ENCODE measurements at regions not wholly inside any gene's neighbourhood (a gene's known extent, or its start where the extent isn't known, plus 50 kb on each side); places are given as distances from the start of the nearest gene placed in this dataset.

DNA sequence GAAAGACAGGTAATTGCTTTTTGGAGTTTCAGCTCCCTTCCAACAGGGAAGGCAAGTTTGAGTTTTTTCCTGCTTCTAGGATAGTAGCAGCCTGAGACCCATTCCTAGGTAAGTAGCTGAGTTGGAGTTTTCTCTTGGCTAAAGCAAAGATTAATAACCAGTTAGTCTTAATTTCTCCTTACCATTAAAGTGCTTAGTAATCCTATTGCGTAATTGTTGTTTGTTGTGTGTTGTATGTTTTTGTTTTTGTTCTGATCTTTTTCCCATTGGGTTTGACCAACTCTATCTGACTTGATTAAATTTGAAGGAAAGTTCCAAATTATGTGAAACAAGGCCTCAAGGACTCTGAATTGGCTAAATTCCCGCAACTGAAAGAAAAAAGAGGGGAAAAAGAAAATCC is 83.5 kb downstream of the TBX22 start:
- no peak for DNase-seq

DNA sequence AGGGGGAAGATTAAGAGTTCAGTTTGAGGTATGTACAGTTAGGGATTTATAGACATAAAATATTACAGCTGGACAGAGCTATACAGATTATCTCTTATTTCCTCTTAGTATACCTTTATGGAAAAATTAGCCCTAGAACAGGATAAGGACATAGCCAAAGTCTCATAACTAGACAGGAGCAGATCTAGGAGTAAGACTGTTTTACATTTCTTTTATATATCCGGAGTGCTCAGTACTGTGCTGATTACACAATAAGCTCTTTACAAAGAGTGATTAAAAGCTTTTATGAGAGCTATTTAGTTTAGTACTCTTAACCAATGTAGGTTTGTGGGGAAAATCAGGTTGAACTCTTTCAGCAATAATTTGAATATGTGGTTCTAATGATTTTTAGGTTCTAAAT is 105.8 kb downstream of the TBX22 start:
- no peak for DNase-seq

DNA sequence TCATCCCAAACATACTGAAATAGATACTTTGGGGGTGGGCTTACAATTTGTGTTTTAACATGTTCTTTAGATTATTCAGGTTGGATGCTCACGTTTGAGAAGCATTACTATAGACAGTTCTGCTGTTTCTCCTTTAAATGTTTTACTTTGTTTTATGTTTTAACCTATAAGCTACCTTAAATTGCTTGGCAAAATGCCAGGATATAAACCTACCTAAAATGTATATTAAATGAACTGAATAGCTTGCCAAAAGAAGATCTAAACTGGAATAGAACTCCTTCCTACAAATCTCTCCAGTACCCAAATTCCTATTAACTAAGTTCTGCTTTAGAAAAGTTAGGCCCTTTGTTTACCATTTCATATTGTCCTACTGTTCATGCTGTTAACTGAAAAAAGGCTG is 124.4 kb downstream of the TBX22 start:
- no peak for DNase-seq

DNA sequence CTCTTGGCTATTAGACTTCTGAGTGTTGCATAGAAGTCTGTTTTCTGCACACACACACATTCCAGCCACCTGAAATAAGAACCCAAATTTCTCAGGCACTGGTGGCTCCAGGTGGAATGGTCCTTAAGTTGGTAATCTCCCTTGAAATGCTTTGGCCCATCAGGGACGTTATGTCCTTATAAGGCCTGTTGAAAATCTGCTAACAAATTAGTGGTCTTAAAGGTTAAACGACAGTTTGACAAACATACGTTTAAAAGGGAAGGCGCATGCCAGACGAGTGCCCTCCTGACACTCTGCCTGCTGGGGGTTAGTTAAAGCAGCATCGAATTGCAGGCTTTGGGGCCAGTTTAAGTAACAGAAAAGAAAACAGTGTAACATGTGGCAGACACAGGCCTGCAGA is 125.0 kb downstream of the TBX22 start:
- no peak for DNase-seq

DNA sequence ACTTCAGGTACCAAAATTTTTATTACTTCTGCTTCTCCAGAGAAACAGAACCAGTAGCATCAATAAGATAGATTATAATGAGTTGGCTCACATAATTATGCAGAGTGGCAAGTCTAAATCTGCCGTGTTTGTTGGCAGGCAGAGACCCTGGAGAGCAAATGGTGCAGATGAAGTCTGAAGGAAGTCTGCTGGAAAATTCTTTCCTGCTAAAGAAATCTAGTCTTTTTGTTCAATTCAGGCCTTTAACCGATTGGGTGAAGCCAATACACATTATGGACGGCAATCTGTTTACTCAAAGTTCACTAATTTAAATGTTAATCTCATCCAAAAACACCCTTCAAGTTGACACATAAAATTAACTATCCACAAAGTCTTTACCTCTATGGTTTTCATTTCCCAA is 156.0 kb downstream of the TBX22 start:
- DNase-seq, result no peak

DNA sequence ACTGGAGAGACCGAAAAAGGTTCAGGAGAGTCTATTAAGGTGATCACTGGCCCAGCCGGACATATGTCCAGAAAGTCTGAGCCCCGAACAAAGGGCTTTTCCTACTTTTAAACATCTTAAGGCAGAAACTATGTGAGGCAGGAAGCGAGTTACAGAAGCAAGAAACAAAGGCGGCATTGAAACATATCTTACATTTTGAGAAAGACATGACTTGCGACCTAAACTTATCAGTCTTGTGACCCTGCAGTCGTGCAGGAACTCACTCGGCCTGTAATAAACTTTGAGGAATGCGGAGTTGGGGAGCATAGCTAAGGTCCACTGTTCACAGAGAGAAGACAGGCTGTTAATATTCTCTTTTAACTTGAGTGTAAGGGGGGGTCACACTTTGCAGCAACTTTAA is 158.7 kb downstream of the TBX22 start:
- no peak for DNase-seq

DNA sequence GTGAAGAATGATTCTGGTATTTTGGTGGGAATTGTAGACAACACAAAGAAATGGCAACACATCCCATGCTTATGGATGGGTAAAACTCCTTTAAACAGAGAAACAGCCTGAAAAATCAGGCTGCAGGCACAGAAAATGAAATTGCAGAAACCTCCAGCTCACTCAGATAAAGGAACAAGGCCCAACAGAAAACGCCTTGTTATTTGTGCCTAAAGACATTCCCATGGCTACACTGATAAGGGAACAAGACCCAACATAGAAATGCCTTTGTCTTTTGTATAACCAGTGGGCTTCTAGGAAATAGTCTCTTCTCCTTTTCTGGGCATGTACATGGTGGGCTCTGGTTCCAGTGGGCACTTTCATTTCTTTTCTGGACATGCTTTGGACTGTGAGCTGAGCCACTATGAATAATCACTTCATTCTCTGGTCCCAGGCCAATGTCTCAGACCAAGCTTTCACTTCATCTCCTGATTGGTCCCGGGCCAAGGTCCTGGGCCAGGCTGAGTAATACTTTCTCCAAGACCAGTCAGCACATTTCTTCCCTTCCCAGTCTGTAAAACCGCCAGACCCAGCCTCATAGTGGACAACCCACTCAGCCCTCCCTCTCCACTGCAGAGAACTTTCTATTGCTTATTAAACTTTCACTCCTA is 160.5 kb downstream of the TBX22 start:
- no peak for DNase-seq

DNA sequence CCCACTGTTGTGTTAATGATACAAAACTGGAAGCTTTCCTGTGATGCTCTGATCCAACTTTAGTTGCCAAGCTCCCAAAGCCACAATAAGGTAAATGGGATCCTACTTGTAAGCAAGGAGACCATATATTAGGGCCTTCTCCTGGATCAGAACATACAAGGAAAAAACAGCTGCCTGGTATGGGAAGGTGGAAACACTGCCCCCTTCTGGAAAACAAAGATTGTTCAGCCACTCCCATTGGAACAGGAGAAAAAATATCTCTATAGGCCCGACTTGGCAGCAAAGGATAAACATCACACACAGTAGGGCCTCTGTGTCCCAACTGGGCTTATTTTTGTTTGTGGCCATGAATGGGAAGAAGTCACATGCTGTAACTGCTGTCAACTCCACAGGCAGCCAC is 166.5 kb downstream of the TBX22 start:
- peak in 1 of 2 experiments; percentile 1 for DNase-seq

DNA sequence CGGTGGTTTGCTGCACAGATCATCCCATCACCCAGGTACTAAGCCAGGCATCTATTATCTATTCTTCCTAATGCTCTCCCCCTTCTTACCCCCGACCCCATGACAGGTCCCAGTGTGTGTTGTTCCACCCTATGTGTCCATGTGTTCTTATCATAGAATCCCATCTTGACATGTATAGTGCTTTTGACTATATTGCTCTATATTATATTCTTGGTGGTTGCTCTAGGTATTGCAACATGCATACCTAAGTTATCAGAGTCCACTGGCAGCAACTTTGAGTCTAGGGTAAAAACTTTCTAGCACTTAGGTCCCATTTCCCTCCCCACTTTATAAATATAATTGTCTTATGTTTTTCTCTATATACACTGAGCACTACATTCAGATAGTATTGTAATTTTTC is 170.3 kb downstream of the TBX22 start:
- no peak for DNase-seq

DNA sequence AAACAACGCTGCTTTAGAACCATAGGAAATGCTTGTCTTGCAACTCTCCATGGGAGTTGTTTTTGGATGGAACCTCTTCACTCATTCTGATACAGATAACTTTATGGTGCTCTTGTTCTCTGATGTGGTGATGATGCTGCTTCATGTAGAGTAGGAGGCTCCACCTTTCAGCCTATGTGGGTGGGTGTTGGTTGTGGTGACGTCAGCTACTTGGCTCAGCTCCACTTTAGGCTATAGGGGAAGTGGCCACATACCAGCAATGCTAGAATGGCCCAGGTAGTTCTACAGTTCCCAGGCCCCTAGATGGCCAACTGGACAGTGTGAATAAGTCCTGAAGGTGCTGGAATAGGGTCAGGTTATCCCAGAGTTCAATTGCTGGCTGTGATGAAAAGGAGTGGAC is 192.1 kb downstream of the TBX22 start:
- no peak for DNase-seq

DNA sequence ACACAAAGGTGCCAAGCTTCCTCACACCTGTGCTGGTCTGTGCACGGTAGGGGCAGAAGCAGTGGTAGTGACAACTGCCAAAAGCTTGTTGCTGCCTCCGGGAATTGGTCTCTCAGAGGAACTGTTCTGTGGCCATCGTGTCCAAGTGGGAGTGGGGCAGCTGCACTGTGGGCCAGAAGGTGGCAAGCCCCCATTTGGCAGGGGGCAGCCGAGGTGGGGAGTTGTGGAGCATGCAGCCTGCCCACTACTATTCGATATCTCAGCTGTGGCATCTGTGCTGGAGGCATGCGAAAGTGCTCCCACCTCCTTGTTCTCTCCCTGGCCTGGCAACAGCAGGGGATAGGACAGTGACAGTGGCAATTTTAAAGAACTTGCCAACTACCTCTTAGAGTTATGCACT is 192.8 kb downstream of the TBX22 start:
- DNase-seq, result no peak

DNA sequence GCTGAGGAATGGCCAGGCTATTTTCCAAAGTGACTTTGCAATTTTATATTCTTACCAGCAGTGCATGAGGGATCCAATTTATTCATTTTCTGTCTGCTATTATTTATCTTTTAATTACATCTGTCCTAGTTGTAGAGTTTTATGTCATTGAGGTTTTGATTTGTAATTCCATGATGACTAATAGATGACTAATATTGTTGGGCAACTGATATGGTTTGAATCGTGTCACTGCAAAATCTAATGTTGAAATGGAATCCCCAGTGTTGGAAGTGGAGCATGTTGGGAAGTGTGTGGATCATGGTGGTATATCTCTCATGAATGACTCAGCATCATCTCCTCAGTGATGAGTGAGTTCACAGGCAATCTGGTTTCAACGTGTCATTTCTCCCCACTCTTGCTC is 201.5 kb downstream of the TBX22 start:
- DNase-seq, result no peak

DNA sequence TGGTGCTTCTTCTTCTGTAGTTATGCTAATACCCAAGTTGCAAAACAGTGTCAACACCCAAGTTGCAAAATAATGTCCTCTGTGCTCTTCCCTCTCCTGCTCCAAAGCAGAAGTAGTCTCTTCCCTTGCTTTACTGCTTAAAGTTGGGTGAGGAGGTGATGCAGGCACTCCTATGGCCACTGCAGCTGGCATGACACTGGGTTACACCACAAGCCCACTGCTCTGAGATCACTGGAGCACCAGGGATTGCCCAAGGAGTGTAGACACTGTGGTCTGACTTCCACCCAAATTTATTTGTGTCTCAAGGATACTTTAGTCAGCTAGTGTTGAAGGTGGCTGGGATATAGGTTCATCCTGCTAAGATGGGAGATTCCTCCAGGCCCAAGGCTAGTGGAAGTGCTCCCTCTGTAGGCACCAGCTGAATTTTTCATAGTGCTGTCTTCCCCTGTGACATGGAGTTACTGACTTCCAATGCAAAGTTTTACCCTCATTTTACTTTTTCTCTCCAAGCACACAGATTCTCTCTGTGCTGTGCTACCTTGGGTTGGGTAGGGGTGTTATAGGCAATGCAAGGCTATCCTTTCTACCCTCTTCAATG is 196.2 kb upstream of the TENT5D start:
- DNase-seq, result peak; percentile 39 to 41

DNA sequence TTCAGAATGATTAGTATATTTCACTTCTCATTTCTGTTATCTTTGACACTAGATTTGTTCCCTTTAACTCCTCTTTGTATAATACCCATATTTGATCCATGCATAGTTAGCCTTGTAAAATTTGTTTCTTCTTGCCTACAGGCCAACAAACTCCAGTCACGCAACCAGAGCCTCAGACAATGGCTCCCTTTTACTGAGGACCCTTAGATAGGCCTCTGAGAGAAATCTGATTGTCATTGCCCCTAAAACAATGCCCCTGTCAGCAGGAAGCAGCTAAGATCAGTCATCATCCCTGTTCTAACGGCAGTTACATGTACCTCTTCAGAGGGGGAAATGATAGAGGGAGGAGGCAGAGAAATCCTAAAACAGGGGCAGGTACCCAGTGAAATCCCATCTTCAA is 190.6 kb upstream of the TENT5D start:
- DNase-seq, result no peak

DNA sequence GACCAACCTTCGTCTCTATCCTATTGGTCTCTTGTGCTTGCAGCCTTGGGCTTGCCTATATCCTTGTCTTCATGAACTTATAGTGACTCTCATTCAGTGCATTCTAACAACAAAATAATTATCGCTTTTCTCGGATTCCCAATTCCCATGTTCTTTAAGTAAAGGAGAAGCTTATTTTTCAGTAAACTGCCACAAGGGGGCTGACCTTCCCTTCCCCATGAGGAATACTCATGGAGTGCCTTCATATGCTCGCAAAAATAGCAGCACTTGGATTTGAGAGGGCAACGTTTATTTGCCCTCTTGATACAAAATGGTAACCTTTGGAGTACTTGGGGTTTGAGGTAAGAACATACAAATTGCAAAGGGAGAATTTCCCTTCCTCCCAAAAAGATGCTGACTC is 183.2 kb upstream of the TENT5D start:
- no peak for DNase-seq

DNA sequence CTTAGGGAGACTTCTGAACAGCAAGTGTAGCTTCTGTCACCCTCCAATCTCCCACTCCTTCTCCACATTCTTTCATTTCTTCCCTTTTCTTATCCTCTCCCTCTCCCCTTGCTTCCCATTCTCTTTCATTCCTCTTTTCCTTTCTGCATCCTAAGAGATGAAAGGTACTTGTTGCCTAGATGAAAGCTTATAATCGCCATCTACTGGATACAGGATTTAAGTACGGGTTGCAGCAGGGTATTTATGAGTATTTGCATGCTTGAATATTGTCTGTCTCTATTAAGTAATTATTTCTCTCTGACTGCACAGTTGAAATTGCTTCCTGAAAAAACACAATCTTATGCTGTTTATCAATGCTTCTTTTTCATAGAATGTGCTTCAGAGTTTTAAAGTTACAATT is 174.0 kb upstream of the TENT5D start:
- DNase-seq, result no peak

DNA sequence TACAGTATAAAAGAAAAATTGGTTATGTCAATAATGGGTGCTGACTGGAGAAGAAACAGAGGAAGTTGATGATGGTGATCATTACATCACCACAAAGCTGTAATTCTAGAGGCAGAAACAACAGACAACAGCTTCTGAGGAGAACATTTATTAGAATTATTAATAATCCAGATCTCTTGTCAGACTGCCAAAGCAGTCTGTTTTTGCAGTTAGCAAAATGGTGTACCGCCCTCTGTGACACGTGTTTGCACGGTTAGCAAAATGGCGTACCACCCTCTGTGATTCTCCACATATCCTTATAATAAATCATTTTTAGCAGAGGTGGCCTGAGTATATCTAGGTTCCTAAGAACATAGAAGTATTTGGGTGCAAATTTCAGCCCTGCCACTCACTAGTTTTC is 154.0 kb upstream of the TENT5D start:
- no peak for DNase-seq

DNA sequence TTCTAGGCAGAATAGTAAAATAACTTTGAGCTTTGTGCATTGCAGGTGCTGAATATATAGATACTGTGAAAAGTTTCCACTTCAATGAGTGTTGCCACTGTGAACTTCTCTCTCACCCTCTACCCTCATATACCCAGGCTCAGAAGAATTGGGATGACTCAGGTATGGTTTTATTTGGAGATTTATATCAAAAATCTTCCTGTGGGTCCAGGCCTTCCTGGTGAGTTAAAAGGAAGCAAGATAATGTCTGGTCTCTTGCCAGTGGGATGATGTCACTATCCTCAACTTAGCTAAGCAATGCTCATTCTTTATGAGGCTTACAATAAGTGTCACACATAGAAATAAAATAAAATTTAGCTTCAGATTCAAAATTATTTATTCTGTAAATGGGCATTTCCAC is 153.3 kb upstream of the TENT5D start:
- no peak for DNase-seq

DNA sequence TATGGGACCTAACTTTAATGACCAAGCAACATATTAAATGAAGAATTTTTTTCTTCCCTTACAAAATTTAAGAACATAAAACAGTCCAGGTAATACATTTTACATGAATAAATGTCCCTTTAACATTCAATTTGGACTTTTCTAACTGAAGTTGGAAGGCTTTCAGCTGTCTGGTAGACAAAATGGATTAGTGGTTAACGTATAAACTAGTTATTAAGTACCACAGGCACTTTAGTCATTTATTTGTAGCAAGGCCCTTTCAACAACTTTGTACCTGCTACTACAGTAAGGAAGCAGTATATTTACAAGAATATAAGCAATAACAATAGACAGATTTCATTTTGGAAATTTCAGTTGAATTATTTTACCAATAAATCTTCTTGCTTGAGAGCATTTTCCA is 152.5 kb upstream of the TENT5D start:
- no peak for DNase-seq

DNA sequence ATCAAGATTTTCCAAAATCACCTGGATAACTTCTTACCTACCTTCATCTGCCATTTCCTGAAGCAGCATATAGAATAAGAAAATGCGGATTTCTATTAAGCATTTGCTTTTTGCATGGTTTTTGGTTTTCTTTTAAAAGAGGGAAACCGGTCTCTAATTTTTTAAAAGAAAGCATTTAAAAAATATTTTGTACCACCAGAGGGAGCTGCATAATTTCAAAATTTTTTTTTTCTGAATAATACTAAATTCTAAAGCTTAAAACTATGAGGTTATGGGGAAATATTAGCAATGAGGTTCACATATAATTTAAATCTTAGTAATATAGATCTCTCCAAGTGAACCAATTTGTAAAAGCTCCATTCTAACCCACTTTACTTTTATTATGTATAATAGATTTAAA is 137.7 kb upstream of the TENT5D start:
- peak in 1 of 2 experiments; percentile 1 for DNase-seq

DNA sequence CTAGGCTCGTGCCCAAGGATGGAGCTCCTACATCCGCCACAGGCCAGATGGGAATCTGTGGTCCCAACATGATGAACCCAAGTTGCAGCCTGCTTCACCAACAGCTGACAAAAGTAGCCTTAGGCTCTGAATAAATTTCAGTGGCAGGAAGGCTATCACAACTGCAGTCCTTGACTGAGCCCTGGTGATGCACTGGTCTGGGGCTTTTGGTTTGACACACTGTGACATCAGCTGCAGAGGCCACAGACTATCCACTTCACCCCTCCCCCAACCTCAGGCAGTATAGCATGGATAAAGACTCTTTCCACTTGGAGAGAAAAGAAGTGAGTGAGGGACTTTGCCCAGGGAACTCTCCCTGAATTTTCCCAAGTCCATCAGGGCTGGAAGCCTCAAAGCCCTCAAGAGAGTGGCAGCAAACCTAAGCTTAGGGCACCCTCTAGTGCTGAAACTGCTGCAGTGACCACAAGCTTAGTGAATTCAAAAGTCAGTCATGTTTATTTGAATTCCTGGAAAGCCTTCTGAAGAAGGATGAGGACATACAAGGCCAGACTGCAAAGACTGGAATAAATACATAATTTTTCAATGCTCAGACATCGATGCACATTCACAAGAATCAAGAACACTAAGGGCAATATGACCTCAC is 135.0 kb upstream of the TENT5D start:
- peak in 1 of 2 experiments; percentile 0 for DNase-seq

DNA sequence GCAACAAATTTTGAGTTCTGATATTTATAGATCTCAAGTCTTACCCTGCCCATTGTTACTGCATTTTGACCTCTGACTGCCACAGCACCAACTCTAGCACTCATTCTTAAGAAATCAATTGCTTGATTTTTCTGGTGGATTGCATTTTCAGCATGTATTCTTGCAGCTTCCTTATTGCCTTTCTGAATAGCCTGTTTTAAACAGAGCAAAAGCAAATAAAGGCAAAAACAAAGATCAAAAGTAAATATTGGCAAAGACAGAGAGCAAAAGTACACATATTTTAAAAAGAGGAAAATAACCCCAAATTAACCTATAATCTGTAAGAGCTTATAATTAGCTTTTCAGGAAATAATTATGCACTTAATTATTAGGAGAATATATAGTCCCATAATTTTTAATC is 129.4 kb upstream of the TENT5D start:
- DNase-seq, result no peak

DNA sequence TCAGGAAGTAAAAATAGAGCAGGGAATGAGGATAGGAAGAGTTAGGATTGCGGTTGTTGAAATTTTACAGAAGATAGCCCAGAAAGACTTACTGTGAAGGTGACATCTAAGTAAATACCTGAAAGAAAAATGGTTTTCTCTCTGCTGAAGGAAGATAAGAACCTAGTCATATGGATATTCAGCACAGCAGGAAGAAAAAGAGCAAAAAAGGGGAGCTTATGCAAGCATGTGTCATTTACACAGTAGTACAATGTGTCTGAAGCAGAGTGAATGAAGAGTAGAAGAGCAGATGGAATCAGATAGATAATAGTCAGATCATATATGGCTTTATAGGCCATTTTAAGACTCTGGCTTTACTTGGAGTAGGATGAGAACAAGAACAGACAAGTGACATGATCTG is 126.9 kb upstream of the TENT5D start:
- no peak for DNase-seq

DNA sequence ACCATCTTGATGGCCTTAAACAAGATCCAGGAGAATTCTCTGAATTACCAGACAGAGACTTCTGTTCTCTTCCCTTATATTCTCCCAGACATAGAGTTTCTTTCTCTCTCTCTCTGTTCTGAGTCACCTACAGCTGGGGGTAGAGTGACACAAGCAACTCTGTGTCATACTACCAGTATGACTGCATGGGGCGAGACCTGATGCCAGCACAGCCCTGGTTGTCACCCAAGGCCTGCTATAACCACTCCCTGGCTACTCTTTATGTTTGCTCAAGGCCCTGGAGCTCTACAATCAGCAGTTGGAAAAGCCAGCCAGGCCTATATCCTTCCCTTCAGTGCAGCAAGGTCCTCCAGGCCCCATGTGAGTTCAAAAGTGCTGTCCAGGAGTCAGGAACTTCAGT is 114.2 kb upstream of the TENT5D start:
- no peak for DNase-seq

DNA sequence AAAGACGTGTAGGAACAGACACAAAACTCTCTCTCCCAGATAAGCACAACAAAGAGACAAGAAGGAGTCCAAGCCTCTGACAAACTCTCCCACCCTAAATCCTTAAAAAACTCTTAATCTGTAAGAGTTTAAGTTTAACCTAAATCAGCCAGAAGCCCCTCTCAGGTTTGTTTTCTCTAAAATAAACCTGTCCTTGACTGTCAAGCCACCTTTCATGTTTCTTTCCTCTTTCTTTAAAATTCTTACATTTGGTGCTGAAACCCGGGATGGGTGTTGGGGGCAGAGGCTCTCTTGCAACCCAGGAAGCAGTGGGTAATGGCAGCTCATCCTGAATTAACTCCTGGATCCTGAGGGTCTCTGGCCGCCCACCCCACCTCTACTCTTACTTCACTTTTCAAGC is 107.8 kb upstream of the TENT5D start:
- DNase-seq, result no peak

Measured in AML-193 (cell line).